Smooth muscle cell (in vitro differentiated cells): ENCODE measurements at regions not wholly inside any gene's neighbourhood (a gene's known extent, or its start where the extent isn't known, plus 50 kb on each side); places are given as distances from the start of the nearest gene placed in this dataset.

Source experiments
- DNase-seq: peaks from one replicate; lab custom pipeline; 2025; ENCODE audit not compliant: unreplicated experiment; lab: John Stamatoyannopoulos, UW
- H2AFZ ChIP-seq: fragments of 200-600 bp; sonication (generic); 2 replicates; pipeline ENCODE4 v1.6.0; 2016; ENCODE audit warnings: antibody characterized with exemption, low read depth, mild to moderate bottlenecking
- H3F3A ChIP-seq: fragments of 200-600 bp; sonication (generic); 2 replicates; pipeline ENCODE4 v1.6.0; 2017; ENCODE audit warnings: antibody characterized with exemption, low read depth
- H3K27ac ChIP-seq: fragments of 200-600 bp; sonication (generic); 2 replicates; pipeline ENCODE4 v1.5.1; 2016; ENCODE audit warnings: low read depth, mild to moderate bottlenecking
- H3K27me3 ChIP-seq: fragments of 200-600 bp; sonication (generic); 2 replicates; pipeline ENCODE4 v1.6.1; 2016; ENCODE audit warnings: low read depth, mild to moderate bottlenecking
- H3K36me3 ChIP-seq: fragments of 200-600 bp; sonication (generic); 2 replicates; pipeline ENCODE4 v1.5.1; 2016; ENCODE audit warnings: low read depth
- H3K4me1 ChIP-seq: fragments of 200-600 bp; sonication (generic); 2 replicates; pipeline ENCODE4 v1.5.1; 2016; ENCODE audit warnings: low read depth
- H3K4me2 ChIP-seq: fragments of 200-600 bp; sonication (generic); 2 replicates; pipeline ENCODE4 v1.6.0; 2016; ENCODE audit warnings: mild to moderate bottlenecking
- H3K4me3 ChIP-seq: fragments of 200-600 bp; sonication (generic); 2 replicates; pipeline ENCODE4 v1.5.1; 2016; ENCODE audit warnings: mild to moderate bottlenecking
- H3K79me2 ChIP-seq: fragments of 200-600 bp; sonication (generic); 2 replicates; pipeline ENCODE4 v1.6.0; 2016; ENCODE audit warnings: low read depth, mild to moderate bottlenecking
- H3K9ac ChIP-seq: fragments of 200-600 bp; sonication (generic); 2 replicates; pipeline ENCODE4 v1.6.0; 2016; ENCODE audit warnings: low read depth
- H3K9me3 ChIP-seq: fragments of 200-600 bp; sonication (generic); replicated peaks from 2 replicates; pipeline ENCODE4 v1.5.1; 2016; ENCODE audit warnings: low read depth
- H4K20me1 ChIP-seq: fragments of 200-600 bp; sonication (generic); 2 replicates; pipeline ENCODE4 v1.6.0; 2016; ENCODE audit warnings: low read depth
- CTCF ChIP-seq: fragments of 200-600 bp; sonication (generic); IDR thresholded peaks from 2 replicates; pipeline ENCODE4 v1.5.1; 2017; ENCODE audit warnings: borderline replicate concordance, mild to moderate bottlenecking, antibody characterized with exemption; ENCODE audit not compliant: insufficient read depth, poor library complexity, severe bottlenecking
- WGBS: methylation state at CpG from one replicate; pipeline ENCODE4 v1.1.7; 2016; ENCODE audit warnings: low lambda C conversion rate; 5-methylcytosine and 5-hydroxymethylcytosine counted together

DNA sequence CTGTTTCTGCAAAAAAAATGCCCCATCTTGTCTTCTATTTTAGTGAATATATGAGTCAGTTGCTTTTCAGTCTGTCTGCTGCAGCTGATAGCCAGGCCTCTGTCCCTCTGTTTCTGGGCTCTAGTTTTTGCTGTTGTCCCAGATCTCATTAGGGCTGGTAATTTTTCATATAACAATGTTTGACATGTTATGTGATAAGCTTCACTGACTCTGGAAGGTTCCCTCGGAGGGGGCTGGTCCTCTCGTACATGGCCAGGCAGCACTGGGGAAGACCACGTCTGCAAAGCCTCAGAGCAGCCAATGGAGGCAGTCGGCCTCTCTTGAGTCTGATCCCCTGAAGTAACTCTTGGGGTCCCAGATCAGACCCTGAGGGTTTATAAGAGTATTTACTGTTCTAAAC, 223.8 kb downstream of the THBS2 start:
- DNase-seq, result no peak
- Histone ChIP-seq H3K27me3 (no peaks in the 10 kb centered on the region), H3K4me2 (no peak overlapping the region), H3K4me1 (no peaks in the 10 kb centered on the region), H3K4me3 (no peak overlapping the region), H3K36me3 (no peaks in the 10 kb centered on the region), H4K20me1 (no peaks in the 10 kb centered on the region), H3K27ac (no peak overlapping the region), H3K9me3 (no peaks in the 10 kb centered on the region), H3K79me2 (no peaks in the 10 kb centered on the region), H3F3A (no peaks in the 10 kb centered on the region), H3K9ac (no peak overlapping the region), H2AFZ (no peak overlapping the region)
- no peak for TF ChIP-seq CTCF
- WGBS, result 78% methylated on average over 4 of the region's 4 CpGs

- Histone ChIP-seq H3F3A (no peaks in the 10 kb centered on the region), H3K27ac (no peak overlapping the region), H2AFZ (no peak overlapping the region), H3K4me3 (no peak overlapping the region), H4K20me1 (no peaks in the 10 kb centered on the region), H3K9ac (no peak overlapping the region), H3K4me1 (no peaks in the 10 kb centered on the region), H3K4me2 (no peak overlapping the region), H3K79me2 (no peaks in the 10 kb centered on the region), H3K9me3 (no peaks in the 10 kb centered on the region), H3K27me3 (no peaks in the 10 kb centered on the region), H3K36me3 (no peaks in the 10 kb centered on the region)
- no peak for DNase-seq
- WGBS, result 90% methylated on average over 3 of the region's 3 CpGs
- TF ChIP-seq CTCF, result no peak
Observed at GRCh38 chr6:169028343-169028742, 225.3 kb downstream of the THBS2 start.

DNA sequence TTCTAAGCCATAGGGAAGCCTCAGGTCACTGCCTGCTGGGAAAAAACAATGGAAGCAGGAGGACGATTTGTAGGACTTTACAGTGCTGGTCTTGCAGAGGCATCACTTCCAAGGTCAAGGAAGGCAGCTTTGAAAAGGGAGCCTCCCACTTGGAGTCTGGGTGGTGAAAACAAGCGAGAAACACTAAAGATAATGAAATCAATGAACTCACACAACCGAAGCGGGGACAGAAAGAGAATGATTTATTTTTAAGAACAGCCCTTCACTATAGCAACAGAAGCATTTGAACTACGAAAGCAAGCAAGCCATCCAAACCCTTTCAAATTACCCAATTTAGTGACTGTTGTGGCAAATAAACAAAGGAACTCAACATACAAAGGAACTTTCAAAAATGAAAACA, 227.5 kb downstream of the THBS2 start:
- Histone ChIP-seq H3K27me3 (no peaks in the 10 kb centered on the region), H2AFZ (no peak overlapping the region), H3K27ac (no peak overlapping the region), H3K4me3 (no peak overlapping the region), H3K4me2 (no peak overlapping the region), H3F3A (no peaks in the 10 kb centered on the region), H3K9ac (no peak overlapping the region), H3K4me1 (no peaks in the 10 kb centered on the region), H4K20me1 (no peaks in the 10 kb centered on the region), H3K9me3 (no peaks in the 10 kb centered on the region), H3K36me3 (no peaks in the 10 kb centered on the region), H3K79me2 (no peaks in the 10 kb centered on the region)
- 85% methylated on average over 5 of the region's 5 CpGs for WGBS
- TF ChIP-seq CTCF, result no peak
- DNase-seq, result no peak

GRCh38 chr6:169024047-169024660, 229.5 kb downstream of the THBS2 start:
- no peaks in the 10 kb centered on the region for H3K36me3 ChIP-seq
- DNase-seq, result no peak
- no peak overlapping the region for H3K9ac ChIP-seq
- H3K9me3 ChIP-seq, result no peaks in the 10 kb centered on the region
- H4K20me1 ChIP-seq, result no peaks in the 10 kb centered on the region
- 97% methylated on average over 38 of the region's 54 CpGs for WGBS
- H3K27me3 ChIP-seq, result no peaks in the 10 kb centered on the region
- H3K4me1 ChIP-seq, result no peaks in the 10 kb centered on the region
- no peak overlapping the region for H3K4me2 ChIP-seq
- no peak overlapping the region for H2AFZ ChIP-seq
- no peak for TF ChIP-seq CTCF
- no peaks in the 10 kb centered on the region for H3F3A ChIP-seq
- H3K79me2 ChIP-seq, result no peaks in the 10 kb centered on the region
- H3K27ac ChIP-seq, result no peak overlapping the region
- no peak overlapping the region for H3K4me3 ChIP-seq
